Calu3 (cell line): ENCODE measurements at regions not wholly inside any gene's neighbourhood (a gene's known extent, or its start where the extent isn't known, plus 50 kb on each side); places are given as distances from the start of the nearest gene placed in this dataset.

Experiments used
- BruUV-seq: library from RNA; stranded (reverse); fragments of 400-500 nt; replicated peaks from 2 replicates; lab custom pipeline; 2021; lab: Mats Ljungman, UMichigan
- CTCF ChIA-PET: fragments of 300-600 bp; sonication (Branson Sonifier 250); formaldehyde crosslinking; loops from one replicate; lab custom pipeline; 2022; ENCODE audit warnings: antibody characterized with exemption; lab: Charles Lee
- DNase-seq: peaks from one replicate; pipeline ENCODE4 v3.0.0; 2022
- H3K27ac Mint-ChIP-seq: one replicate; pipeline ENCODE4 v1.8.0; 2022; ENCODE audit warnings: mixed read lengths; ENCODE audit not compliant: unreplicated experiment
- H3K27me3 Mint-ChIP-seq: one replicate; pipeline ENCODE4 v1.8.0; 2022; ENCODE audit warnings: mixed read lengths; ENCODE audit not compliant: unreplicated experiment
- H3K36me3 Mint-ChIP-seq: one replicate; pipeline ENCODE4 v1.8.0; 2022; ENCODE audit warnings: mild to moderate bottlenecking, moderate library complexity, mixed read lengths; ENCODE audit not compliant: insufficient read depth, unreplicated experiment
- H3K4me1 Mint-ChIP-seq: one replicate; pipeline ENCODE4 v1.8.0; 2022; ENCODE audit warnings: mild to moderate bottlenecking, low read depth, mixed read lengths; ENCODE audit not compliant: unreplicated experiment
- H3K4me3 Mint-ChIP-seq: one replicate; pipeline ENCODE4 v1.8.0; 2022; ENCODE audit warnings: mild to moderate bottlenecking, low read depth, moderate library complexity, mixed read lengths; ENCODE audit not compliant: unreplicated experiment
- H3K9me3 Mint-ChIP-seq: one replicate; pipeline ENCODE4 v1.8.0; 2022; ENCODE audit warnings: low read depth, mixed read lengths; ENCODE audit not compliant: unreplicated experiment
- intact Hi-C: fragments of 100-400 bp; cut with micrococcal nuclease; formaldehyde crosslinking; loops from one replicate; pipeline ENCODE4 v1.10.0; 2022; ENCODE audit not compliant: unreplicated experiment
- TF ChIP-seq, protein P1 (sequence below): fragments of 200-600 bp; IDR thresholded peaks from one replicate; pipeline ENCODE4 v1.8.0; 2022; ENCODE audit warnings: antibody characterized with exemption; ENCODE audit not compliant: unreplicated experiment

DNA sequence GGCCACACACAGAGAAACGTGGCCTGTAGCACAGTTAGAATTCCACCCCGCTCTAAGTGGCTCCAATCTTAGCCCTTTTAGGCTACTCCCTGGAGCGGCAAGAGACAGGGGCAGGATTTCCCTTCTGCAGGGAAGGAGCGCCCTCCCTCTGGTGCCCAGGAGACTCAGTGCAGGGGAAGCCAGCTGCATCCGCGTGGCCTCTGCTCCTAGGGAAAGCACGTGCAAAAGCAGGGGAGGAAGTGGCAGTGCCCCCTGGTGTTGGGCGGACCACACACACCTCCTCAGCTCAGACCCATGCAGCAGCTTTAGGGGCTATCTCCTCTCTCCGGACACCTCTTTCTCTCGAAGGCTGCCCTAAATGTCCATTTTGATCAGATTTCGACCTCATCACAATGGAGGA is 50.0 kb downstream of the SPRING1 start:
- TF ChIP-seq, protein P1, sequence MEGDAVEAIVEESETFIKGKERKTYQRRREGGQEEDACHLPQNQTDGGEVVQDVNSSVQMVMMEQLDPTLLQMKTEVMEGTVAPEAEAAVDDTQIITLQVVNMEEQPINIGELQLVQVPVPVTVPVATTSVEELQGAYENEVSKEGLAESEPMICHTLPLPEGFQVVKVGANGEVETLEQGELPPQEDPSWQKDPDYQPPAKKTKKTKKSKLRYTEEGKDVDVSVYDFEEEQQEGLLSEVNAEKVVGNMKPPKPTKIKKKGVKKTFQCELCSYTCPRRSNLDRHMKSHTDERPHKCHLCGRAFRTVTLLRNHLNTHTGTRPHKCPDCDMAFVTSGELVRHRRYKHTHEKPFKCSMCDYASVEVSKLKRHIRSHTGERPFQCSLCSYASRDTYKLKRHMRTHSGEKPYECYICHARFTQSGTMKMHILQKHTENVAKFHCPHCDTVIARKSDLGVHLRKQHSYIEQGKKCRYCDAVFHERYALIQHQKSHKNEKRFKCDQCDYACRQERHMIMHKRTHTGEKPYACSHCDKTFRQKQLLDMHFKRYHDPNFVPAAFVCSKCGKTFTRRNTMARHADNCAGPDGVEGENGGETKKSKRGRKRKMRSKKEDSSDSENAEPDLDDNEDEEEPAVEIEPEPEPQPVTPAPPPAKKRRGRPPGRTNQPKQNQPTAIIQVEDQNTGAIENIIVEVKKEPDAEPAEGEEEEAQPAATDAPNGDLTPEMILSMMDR: peak; percentile 29
- Mint-ChIP-seq H3K27ac (no peak overlapping the region), H3K27me3 (peaks cover 82% of the 10 kb centered on the region), H3K36me3 (no peaks in the 10 kb centered on the region), H3K9me3 (peaks cover 3% of the 10 kb centered on the region), H3K4me3 (no peak overlapping the region), H3K4me1 (no peaks in the 10 kb centered on the region)
- CTCF ChIA-PET: interaction anchor here (0.5 to 0.7 kb wide), 3 partner anchors 69 to 185 kb away, joined by 3 to 5 read pairs (median 4); no protein-coding TSS in a partner anchor
- DNase-seq: peak; percentile 41
- intact Hi-C loops: no loop called here
- BruUV-seq: no TSS peak

DNA sequence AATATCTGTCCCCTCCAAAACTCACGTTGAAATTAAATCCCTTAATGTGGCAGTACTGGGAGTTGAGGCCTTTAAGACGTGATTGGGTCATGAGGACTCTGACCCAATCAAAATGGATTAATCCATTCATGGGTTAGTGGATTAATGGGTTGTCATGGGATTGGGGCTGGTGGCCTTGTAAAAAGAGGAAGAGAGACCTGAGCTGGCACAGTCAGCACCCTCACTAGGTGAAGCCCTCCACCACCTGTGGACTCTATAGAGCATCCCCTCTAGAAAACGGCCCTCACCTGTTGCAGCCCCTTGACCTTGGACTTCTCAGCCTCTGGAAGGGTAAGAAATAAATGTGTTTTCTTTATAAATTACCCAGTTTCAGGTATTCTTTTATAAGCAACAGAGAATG is 53.0 kb downstream of the SPRING1 start:
- no peak overlapping the region for H3K27ac Mint-ChIP-seq
- DNase-seq: no peak
- CTCF ChIA-PET: no interaction called here
- TF ChIP-seq, protein P1: no peak
- BruUV-seq: no TSS peak
- peaks cover 66% of the 10 kb centered on the region for H3K27me3 Mint-ChIP-seq
- no peaks in the 10 kb centered on the region for H3K9me3 Mint-ChIP-seq
- no peaks in the 10 kb centered on the region for H3K4me1 Mint-ChIP-seq
- no peaks in the 10 kb centered on the region for H3K36me3 Mint-ChIP-seq
- H3K4me3 Mint-ChIP-seq: no peak overlapping the region
- intact Hi-C loops: no loop called here

DNA sequence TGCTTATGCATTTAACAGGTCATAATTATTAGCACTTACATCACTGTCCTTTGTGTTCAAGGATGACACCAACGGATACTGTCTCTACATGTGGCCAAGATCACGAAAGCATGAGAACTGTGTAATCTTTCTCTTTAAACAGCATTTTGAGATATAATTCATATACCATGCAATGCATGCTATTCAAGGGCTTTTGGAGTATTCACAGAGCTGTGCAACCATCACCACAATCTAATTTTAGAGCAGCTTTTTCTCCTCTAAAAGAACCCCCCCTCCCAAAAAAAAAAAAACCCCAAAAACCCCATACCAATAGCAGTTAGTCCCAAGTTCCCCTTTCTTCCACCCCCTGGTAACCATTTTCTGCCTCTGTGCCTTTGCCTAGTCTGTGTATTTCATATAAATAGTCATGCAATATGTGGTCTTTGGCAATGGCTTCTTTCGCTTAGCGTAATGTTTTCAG is 60.6 kb downstream of the SPRING1 start:
- intact Hi-C loops: no loop called here
- Mint-ChIP-seq H3K9me3 (no peaks in the 10 kb centered on the region), H3K27me3 (peaks cover 71% of the 10 kb centered on the region), H3K27ac (no peak overlapping the region), H3K36me3 (no peaks in the 10 kb centered on the region), H3K4me3 (no peak overlapping the region), H3K4me1 (no peaks in the 10 kb centered on the region)
- DNase-seq: no peak
- CTCF ChIA-PET: no interaction called here
- no TSS peak for BruUV-seq
- TF ChIP-seq, protein P1: no peak

DNA sequence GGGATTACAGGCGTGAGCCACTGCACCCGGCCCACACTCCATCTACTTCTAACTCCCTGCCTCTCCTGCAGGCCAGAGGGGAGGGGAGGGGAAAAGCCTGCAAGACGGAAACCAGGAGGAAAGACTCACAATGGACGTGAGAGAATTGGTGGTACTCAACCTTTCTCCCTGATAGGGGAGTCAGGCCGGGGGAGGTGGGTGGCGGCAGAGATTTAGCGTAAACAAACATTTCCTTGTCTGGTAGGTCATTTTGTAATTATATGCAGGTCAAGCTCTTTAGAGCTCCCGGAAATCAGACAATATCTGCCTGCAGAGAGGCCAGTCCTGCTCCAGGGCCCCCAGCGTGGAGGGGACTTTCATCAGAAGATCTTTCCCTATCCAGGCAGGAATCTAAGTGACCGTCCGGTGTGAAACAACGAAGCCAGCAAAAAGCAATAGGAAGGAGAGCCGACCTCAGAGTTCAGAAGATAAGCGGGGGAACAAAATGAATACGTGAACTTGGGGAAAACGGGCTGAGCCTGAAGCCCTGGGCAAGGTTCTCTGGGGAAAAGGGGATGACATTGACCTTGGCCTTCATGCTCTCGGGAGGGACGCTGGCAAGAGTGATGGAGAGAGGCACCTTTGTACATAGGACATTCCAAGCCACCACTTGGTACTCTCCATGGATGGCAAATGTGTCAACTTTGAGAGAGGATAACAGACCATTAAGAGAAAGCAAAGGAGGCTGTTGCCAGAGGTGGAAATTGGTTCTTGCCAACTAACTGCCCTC is 62.3 kb downstream of the SPRING1 start:
- Mint-ChIP-seq H3K27me3 (peaks cover 82% of the 10 kb centered on the region), H3K36me3 (no peaks in the 10 kb centered on the region), H3K4me3 (no peak overlapping the region), H3K27ac (no peak overlapping the region), H3K9me3 (no peaks in the 10 kb centered on the region), H3K4me1 (no peaks in the 10 kb centered on the region)
- no TSS peak for BruUV-seq
- CTCF ChIA-PET: no interaction called here
- intact Hi-C loops: no loop called here
- no peak for DNase-seq
- TF ChIP-seq, protein P1: no peak
